ENCODE measurements at regions not wholly inside any gene's neighbourhood (a gene's known extent, or its start where the extent isn't known, plus 50 kb on each side); places are given as distances from the start of the nearest gene placed in this dataset.

DNA sequence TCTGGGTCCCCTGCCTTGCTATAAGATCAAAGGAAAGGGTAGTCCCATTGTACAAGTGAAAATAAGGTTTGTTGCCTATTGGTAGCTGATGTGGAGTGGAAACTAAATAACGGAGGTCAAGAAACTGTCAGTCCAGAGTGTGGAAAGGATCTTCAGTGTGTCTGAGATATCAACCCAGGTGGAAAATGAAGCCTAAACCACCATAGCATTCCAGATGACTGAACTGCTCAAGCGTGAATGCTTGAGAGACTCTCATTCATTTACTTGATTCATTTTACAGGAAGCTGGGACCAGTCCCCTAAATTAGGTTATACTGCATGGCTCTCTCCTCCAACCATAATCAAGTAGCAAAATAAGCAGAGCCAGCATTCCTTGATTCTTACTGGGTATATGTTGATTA lies 116.0 kb upstream of the SLC28A3 start:
- no peak for DNase-seq

- DNase-seq, result no peak
Observed at GRCh38 chr9:84460695-84461094, 120.1 kb upstream of the SLC28A3 start.

- no peak for DNase-seq
Observed at GRCh38 chr9:84463272-84463671, 122.7 kb upstream of the SLC28A3 start.

DNA sequence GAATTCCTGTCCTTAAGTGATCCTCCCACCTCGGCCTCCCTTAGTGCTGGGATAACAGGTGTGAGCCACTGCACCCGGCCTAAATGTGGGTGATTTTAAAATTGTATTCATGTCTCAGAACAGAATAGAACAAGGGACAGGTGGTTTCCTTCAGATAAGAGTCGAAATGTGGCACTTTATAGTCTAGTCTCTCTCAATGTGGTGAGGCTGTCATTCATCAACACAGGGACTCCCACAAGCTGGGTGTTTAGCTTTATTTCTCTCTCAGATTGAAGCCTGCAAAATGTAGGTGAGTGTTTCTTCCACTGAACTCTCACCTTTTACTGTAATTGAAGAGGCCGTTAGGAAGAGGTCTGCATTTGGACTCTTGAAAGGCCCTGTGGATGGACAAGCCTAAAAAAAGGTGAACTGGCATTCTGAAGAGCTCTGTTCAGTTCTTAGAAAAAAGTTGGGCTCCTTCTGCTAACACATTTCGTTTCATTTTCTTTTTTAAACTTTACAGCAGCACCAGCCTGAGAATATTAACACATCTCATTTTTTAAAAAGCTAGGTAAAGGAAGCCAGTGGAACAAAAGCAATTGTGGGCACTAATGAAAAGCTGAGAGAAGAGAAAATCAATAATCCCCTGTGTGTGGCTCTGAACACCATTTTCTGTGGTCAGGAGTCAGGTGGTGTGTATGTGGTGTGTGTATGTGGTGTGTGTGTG lies 126.2 kb upstream of the SLC28A3 start:
- DNase-seq, result no peak

DNA sequence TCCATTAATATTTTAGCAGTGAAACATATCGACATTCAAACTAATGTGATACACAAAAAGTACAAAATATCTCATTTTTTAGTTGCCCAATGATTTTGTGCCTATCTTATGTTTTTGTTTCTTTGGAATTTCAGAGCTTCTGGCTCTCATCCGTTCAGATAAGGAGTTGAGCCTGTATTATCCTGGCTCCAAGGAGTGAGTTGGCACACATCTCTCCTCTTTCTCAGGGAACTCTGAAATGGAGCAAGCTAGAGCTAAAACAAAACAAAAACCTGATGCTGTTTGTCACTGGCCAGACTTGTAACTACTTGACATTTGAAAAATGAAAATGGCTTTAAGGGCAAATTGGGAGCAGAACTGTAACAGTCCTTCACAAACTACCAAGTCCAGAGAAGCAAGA lies 131.3 kb upstream of the SLC28A3 start:
- DNase-seq, result no peak

- DNase-seq, result no peak
Observed at GRCh38 chr9:84478996-84479395, 138.4 kb upstream of the SLC28A3 start.

DNA sequence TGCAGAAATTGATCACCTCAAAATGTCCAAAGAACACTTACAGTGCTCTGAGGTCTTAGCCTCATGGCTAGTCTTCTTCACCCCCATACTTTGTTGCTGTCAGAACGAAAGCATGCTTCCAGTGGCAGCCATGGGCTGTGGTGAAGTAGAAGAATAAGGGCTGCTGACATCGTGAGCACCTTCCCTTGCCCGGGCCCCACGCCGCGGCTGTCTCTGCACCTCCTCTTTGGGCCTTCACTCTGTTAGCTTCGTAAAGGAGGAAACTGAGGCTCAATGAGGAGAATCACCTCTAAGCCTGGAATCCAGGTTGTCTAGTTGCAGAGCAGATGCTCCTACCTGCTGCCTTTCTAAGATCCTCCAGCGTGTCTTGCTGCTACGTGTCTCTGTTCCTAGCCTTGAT lies 139.5 kb upstream of the SLC28A3 start:
- DNase-seq, result no peak

DNA sequence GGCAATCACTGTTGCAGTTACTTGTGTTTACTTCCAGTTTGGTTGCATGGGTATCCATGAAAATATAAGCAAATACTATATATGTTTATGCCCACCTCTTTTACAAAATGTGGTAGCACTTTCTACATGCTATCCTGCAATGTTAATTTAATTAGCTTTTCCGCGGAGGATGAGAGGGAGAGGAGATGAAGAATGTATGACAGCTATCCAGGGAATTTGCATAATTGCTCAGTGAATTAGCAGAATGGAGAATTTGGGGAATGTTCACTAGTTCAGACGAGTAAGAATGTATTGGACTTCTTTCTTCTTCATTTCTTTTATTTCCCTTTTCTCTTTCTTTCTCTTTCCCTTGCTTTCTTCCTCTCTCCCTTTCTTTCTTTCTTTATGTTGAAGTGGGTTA lies 140.7 kb upstream of the SLC28A3 start:
- no peak for DNase-seq

GRCh38 chr9:84481636-84482218 lies 141.2 kb upstream of the SLC28A3 start:
- DNase-seq, result peak in 1 of 14 donors; percentile 2

DNA sequence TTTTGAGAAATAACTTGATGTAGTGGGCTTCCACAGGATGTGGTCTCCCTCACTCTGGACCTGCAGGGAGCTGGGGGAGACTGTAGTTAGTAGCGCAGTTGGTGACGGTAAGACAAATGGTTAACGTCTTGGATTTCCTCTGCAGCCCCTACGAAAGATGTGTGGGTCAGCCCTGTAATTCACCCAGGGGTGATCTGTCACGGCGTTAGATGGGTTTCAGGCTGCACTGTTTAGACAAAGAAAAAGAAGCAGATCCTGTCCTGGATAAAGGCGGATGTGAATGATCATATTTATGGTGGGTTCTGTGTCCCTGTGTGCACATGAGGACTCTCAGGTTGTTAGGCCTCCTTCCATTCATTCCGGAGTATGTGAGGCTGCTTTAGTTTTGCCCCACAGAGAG lies 142.0 kb upstream of the SLC28A3 start:
- no peak for DNase-seq

- no peak for DNase-seq
Observed at GRCh38 chr9:84484172-84484571, 143.6 kb upstream of the SLC28A3 start.

DNA sequence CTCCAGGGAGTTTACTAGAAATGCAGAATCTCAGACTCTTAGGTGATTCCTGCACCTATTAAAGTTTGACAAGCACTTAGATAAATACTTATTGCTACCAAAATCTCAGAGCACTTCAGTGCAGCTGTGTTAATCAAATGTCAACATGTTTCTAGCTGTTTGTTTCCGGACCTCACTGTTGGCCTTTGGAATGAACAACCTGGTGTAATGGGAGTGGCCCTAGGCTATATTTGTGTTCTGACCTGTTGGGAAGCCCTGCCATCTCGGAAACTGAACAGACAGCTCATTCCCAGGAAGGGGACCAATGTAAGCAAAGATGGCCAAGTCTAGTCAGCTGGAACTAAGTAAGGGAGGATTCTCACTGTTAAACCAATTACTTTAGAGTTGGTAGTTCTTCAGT lies 145.0 kb upstream of the SLC28A3 start:
- no peak for DNase-seq

DNA sequence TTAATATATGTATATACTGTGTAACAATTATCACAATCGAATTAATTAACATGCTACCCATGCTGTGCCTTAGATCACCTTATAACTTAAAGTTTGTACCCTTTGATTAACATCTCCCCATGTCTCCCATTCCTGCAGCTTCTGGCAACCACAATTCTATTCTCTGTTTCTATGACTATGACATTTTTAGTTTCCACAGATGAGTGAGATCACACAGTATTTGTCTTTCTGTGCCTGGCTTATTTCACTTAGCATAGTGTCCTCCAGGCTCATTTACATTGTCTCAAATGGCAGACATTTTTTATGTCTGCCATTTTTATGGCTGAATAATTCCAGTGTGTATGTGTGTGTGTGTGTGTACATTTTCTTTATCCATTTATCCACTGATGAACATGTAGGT lies 146.1 kb upstream of the SLC28A3 start:
- DNase-seq, result no peak

GRCh38 chr9:84490206-84490841 lies 149.8 kb upstream of the SLC28A3 start:
- DNase-seq, result no peak

DNA sequence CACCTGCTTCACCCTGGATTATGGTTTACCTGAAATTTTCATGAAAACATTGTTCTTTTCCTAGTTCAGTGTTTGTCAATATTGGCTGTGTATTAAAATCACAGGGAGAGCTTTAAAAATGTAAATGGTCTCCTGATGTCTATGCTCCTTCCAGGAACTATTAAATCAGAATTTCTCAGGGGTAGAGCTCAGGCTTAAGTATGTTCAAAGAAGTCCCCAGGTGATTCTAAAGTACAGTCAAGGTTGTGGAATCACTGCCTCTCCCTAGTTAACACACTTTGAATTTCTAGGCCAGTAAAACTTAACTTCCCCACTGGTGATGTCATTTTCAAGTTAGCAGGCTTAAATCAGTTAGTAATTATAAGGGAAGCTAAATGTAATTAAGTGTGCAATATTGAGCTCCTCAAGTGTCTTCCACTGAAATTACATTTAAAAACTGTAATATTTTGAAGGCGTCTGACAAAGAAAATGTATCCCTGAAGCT lies 150.3 kb upstream of the SLC28A3 start:
- DNase-seq, result no peak

DNA sequence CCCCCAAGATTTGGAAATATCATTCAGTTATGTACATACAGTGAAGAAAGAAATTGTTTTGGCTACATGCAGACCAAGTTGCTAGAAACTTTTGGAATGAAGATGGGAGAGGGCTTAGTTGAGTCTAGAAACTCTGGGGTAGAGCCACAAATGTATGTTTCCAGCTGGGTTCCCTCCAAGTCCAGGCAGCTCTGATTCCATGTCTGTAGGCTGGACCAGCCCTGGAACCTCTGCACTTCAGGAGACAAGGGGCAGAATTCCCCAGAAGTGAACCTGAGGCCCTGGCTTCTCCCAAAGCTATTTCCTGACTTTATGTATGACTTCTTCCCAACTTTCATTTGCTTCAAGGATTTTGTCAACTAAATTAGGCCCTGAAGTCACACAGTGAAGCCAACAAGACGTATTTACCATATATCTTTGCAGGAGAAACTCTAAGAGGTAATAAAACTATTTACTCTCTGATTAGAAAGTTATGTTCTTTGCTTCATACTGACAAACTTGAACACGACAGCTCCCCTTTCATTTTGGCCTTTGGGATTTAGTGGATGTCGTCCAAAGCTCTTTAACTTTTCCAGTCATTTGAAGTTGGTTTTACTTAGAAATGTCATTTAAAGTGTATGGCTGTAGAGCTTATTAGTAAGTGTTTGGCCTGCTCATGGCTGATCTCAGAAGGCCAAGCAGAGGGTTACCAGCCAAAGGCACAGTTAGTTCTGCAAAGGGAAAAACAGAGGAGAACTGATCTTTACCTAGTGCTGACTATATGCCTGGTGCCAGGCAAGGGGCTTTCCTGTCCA lies 152.0 kb upstream of the SLC28A3 start:
- no peak for DNase-seq

- DNase-seq, result no peak
Observed at GRCh38 chr9:84493284-84493947, 152.9 kb upstream of the SLC28A3 start.

DNA sequence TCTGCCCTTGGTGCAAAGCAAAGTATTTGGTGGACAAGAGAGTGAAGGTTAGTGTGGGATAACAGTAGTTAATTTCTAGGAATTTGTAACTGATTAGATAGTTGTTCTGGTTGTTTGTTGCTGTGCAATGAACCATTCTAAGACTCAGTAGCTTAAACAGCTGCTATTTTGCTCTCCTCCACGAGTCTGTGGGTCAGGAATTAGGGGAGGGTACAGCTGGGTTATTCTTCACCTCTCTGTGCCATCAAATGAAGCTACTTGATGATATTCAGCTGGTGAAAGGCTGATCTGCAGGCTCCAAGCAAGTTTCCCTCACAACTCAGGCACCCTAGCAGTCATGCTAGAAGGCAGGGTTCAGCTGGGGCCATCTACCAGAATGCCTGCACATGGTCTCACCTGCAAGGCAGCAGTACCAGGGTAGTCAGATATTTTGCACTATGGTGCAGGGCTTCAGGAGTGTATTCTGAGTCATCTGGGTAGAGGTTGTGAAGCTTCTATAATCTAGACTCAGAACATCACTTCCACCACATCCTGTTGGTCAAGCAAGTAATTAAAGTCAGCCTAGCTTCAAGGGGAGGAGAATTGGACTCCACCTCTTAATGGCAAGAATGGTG lies 159.5 kb upstream of the SLC28A3 start:
- no peak for DNase-seq

DNA sequence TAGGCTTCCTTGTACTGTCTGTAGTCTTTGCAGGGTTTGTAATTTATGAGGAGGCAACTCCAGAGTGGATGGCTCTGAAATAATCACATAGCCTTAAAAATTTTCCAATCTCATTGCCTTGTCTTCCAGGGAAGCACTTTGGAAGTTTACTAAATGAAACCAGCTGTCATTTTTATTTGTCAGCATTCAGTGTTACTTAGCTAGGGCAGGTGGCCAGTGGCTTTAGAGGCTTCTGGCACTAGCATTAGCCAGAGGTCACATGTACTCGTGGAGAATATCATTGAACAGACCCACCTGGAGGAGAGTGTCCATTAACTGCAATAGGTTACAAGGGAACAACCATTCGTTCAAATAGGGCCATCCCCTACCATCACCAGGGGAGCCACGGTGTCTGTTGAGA lies 160.3 kb upstream of the SLC28A3 start:
- no peak for DNase-seq

GRCh38 chr9:84501587-84501986 lies 161.0 kb upstream of the SLC28A3 start:
- no peak for DNase-seq

DNA sequence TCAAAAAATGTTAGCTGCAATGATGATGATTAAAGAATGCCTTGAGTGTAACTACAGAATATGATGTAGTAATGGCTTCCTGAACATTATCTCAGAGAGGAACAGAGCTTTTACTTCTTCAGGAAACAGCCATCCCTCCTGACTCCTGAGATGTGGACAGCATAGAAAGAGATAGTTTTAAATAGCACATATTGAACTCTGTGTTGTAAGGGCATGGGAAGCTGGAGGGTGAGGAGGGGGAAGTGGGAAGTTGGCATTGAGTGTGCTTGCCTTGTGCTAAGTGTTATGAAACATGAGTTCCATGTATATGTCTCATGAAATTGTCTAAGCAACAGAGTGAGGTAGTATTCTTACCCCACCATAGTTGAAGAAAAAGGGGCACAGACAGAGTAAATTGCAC lies 161.5 kb upstream of the SLC28A3 start:
- no peak for DNase-seq

DNA sequence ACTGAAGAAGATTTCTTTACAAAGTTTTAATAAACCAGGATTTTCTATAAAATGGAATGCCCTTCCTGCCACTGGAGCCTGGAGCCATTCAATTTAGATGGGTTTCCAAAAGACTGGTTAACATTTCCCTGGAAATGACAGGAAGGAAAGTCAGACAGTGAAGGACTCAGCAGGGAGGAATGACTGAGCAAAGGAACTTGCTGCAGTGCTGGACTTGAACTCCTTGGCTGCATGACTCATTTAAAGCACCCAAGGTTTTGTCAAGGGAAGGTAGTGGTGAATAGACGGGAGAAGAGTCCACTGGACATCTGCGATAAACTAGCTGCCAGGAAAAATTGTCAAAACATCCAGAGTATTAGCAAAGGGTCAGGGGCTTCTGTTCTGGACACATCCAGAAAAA lies 163.8 kb upstream of the SLC28A3 start:
- no peak for DNase-seq
